ENCODE measurements at regions not wholly inside any gene's neighbourhood (a gene's known extent, or its start where the extent isn't known, plus 50 kb on each side); places are given as distances from the start of the nearest gene placed in this dataset.

GRCh38 chr7:12469568-12469967 lies 65.9 kb upstream of the VWDE start:
- TF ChIP-seq, protein P1, sequence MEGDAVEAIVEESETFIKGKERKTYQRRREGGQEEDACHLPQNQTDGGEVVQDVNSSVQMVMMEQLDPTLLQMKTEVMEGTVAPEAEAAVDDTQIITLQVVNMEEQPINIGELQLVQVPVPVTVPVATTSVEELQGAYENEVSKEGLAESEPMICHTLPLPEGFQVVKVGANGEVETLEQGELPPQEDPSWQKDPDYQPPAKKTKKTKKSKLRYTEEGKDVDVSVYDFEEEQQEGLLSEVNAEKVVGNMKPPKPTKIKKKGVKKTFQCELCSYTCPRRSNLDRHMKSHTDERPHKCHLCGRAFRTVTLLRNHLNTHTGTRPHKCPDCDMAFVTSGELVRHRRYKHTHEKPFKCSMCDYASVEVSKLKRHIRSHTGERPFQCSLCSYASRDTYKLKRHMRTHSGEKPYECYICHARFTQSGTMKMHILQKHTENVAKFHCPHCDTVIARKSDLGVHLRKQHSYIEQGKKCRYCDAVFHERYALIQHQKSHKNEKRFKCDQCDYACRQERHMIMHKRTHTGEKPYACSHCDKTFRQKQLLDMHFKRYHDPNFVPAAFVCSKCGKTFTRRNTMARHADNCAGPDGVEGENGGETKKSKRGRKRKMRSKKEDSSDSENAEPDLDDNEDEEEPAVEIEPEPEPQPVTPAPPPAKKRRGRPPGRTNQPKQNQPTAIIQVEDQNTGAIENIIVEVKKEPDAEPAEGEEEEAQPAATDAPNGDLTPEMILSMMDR (IDR thresholded peaks at IDR 0.05; ENCODE audit: insufficient read depth, low read length, poor library complexity, severe bottlenecking), result no peak
- no peak for TF ChIP-seq EZH2phosphoT487 (conservative IDR thresholded peaks at IDR 0.05; ENCODE audit: low read length)

All from SU-DHL-6 (cell line).